Activated T-helper 2 cell treated with anti-CD3 and anti-CD28 coated beads, Interferon-gamma antibody, Interleukin-2, Interleukin-4, amounts not matched to agents 10 μg/mL and 5 μg/mL and 100 μg/mL, durations not matched to agents 14 hours and 24 hours and 36 hours (primary cell): ENCODE measurements at regions not wholly inside any gene's neighbourhood (a gene's known extent, or its start where the extent isn't known, plus 50 kb on each side); places are given as distances from the start of the nearest gene placed in this dataset.

Experiments
- DNase-seq: peaks from one replicate; pipeline ENCODE4 v3.0.0; 2021; ENCODE audit warnings: low spot score
- H3K27ac Mint-ChIP-seq: one replicate; pipeline ENCODE4 v1.8.0; 2021; ENCODE audit warnings: mixed read lengths
- H3K27me3 Mint-ChIP-seq: one replicate; pipeline ENCODE4 v1.8.0; 2021; ENCODE audit warnings: low read depth, mixed read lengths
- H3K36me3 Mint-ChIP-seq: one replicate; pipeline ENCODE4 v1.8.0; 2021; ENCODE audit warnings: low read depth, mixed read lengths
- H3K4me1 Mint-ChIP-seq: one replicate; pipeline ENCODE4 v1.8.0; 2021; ENCODE audit warnings: low read depth, mixed read lengths
- H3K4me3 Mint-ChIP-seq: one replicate; pipeline ENCODE4 v1.8.0; 2021; ENCODE audit warnings: low read depth, mild to moderate bottlenecking, moderate library complexity, mixed read lengths
- H3K9me3 Mint-ChIP-seq: one replicate; pipeline ENCODE4 v1.8.0; 2021; ENCODE audit warnings: mixed read lengths
- intact Hi-C: fragments of 100-400 bp; cut with micrococcal nuclease; formaldehyde crosslinking; loops from one replicate; pipeline ENCODE4 v1.15.1; 2023

GRCh38 chr7:38002689-38003088 is 82.2 kb downstream of the EPDR1 start:
- H3K36me3 Mint-ChIP-seq, result no peaks in the 10 kb centered on the region
- H3K27me3 Mint-ChIP-seq, result peaks cover 2% of the 10 kb centered on the region
- H3K9me3 Mint-ChIP-seq, result no peaks in the 10 kb centered on the region
- DNase-seq, result no peak
- H3K27ac Mint-ChIP-seq, result no peak overlapping the region
- intact Hi-C loops, result no loop called here
- H3K4me1 Mint-ChIP-seq, result no peaks in the 10 kb centered on the region
- H3K4me3 Mint-ChIP-seq, result no peak overlapping the region

GRCh38 chr7:38006559-38006958 is 86.1 kb downstream of the EPDR1 start:
- intact Hi-C loops, result no loop called here
- H3K9me3 Mint-ChIP-seq, result peaks cover 6% of the 10 kb centered on the region
- no peak overlapping the region for H3K4me3 Mint-ChIP-seq
- no peaks in the 10 kb centered on the region for H3K36me3 Mint-ChIP-seq
- no peak for DNase-seq
- H3K4me1 Mint-ChIP-seq, result no peaks in the 10 kb centered on the region
- H3K27ac Mint-ChIP-seq, result no peak overlapping the region
- peaks cover 2% of the 10 kb centered on the region for H3K27me3 Mint-ChIP-seq

GRCh38 chr7:38007096-38007495 is 86.7 kb downstream of the EPDR1 start:
- Mint-ChIP-seq H3K4me3 (no peak overlapping the region), H3K27ac (no peak overlapping the region), H3K9me3 (peaks cover 6% of the 10 kb centered on the region), H3K4me1 (no peaks in the 10 kb centered on the region), H3K36me3 (no peaks in the 10 kb centered on the region), H3K27me3 (peaks cover 2% of the 10 kb centered on the region)
- DNase-seq, result no peak
- intact Hi-C loops, result no loop called here

GRCh38 chr7:38013246-38013645 is 92.8 kb downstream of the EPDR1 start:
- Mint-ChIP-seq H3K4me1 (no peaks in the 10 kb centered on the region), H3K36me3 (no peaks in the 10 kb centered on the region), H3K9me3 (peaks cover 6% of the 10 kb centered on the region), H3K27me3 (no peaks in the 10 kb centered on the region), H3K27ac (no peak overlapping the region), H3K4me3 (no peak overlapping the region)
- DNase-seq, result no peak
- intact Hi-C loops, result no loop called here

GRCh38 chr7:38016567-38016966 is 96.1 kb downstream of the EPDR1 start:
- H3K9me3 Mint-ChIP-seq, result no peaks in the 10 kb centered on the region
- DNase-seq, result no peak
- no peak overlapping the region for H3K27ac Mint-ChIP-seq
- peaks cover 2% of the 10 kb centered on the region for H3K27me3 Mint-ChIP-seq
- intact Hi-C loops, result no loop called here
- H3K4me1 Mint-ChIP-seq, result no peaks in the 10 kb centered on the region
- H3K4me3 Mint-ChIP-seq, result no peak overlapping the region
- no peaks in the 10 kb centered on the region for H3K36me3 Mint-ChIP-seq

GRCh38 chr7:38017320-38017719 is 96.9 kb downstream of the EPDR1 start:
- Mint-ChIP-seq H3K4me3 (no peak overlapping the region), H3K27me3 (peaks cover 2% of the 10 kb centered on the region), H3K4me1 (no peaks in the 10 kb centered on the region), H3K27ac (no peak overlapping the region), H3K36me3 (no peaks in the 10 kb centered on the region), H3K9me3 (no peaks in the 10 kb centered on the region)
- DNase-seq, result no peak
- intact Hi-C loops, result no loop called here

- DNase-seq, result no peak
- no peak overlapping the region for H3K27ac Mint-ChIP-seq
Measured at GRCh38 chr7:38020121-38020785, 99.8 kb downstream of the EPDR1 start.

GRCh38 chr7:38021892-38022291 is 101.5 kb downstream of the EPDR1 start:
- H3K4me1 Mint-ChIP-seq, result no peaks in the 10 kb centered on the region
- no peak overlapping the region for H3K4me3 Mint-ChIP-seq
- no peaks in the 10 kb centered on the region for H3K36me3 Mint-ChIP-seq
- intact Hi-C loops, result no loop called here
- H3K27ac Mint-ChIP-seq, result no peak overlapping the region
- no peaks in the 10 kb centered on the region for H3K9me3 Mint-ChIP-seq
- no peak for DNase-seq
- H3K27me3 Mint-ChIP-seq, result peaks cover 2% of the 10 kb centered on the region

More at GRCh38 chr7:38020121-38020785, 99.8 kb downstream of the EPDR1 start:
- Mint-ChIP-seq H3K27me3 (peaks cover 2% of the 10 kb centered on the region), H3K9me3 (no peaks in the 10 kb centered on the region), H3K36me3 (no peaks in the 10 kb centered on the region), H3K4me1 (no peaks in the 10 kb centered on the region), H3K4me3 (no peak overlapping the region)
- intact Hi-C loops, result no loop called here

GRCh38 chr7:38025815-38026214 is 105.4 kb downstream of the EPDR1 start:
- H3K4me1 Mint-ChIP-seq, result no peaks in the 10 kb centered on the region
- intact Hi-C loops, result no loop called here
- no peaks in the 10 kb centered on the region for H3K27me3 Mint-ChIP-seq
- H3K4me3 Mint-ChIP-seq, result no peak overlapping the region
- H3K36me3 Mint-ChIP-seq, result no peaks in the 10 kb centered on the region
- H3K27ac Mint-ChIP-seq, result no peak overlapping the region
- DNase-seq, result no peak
- H3K9me3 Mint-ChIP-seq, result no peaks in the 10 kb centered on the region

- intact Hi-C loops, result no loop called here
- no peaks in the 10 kb centered on the region for H3K27me3 Mint-ChIP-seq
- no peaks in the 10 kb centered on the region for H3K9me3 Mint-ChIP-seq
Measured at GRCh38 chr7:38027884-38028455, 107.5 kb downstream of the EPDR1 start.

GRCh38 chr7:38034062-38034908 is 113.8 kb downstream of the EPDR1 start:
- intact Hi-C loops, result no loop called here
- H3K4me3 Mint-ChIP-seq, result no peak overlapping the region
- no peak overlapping the region for H3K27ac Mint-ChIP-seq
- no peaks in the 10 kb centered on the region for H3K27me3 Mint-ChIP-seq
- H3K36me3 Mint-ChIP-seq, result no peaks in the 10 kb centered on the region
- no peak for DNase-seq
- H3K9me3 Mint-ChIP-seq, result no peaks in the 10 kb centered on the region
- no peaks in the 10 kb centered on the region for H3K4me1 Mint-ChIP-seq

More at GRCh38 chr7:38027884-38028455, 107.5 kb downstream of the EPDR1 start:
- H3K4me3 Mint-ChIP-seq, result no peak overlapping the region
- no peaks in the 10 kb centered on the region for H3K36me3 Mint-ChIP-seq
- DNase-seq, result no peak
- H3K27ac Mint-ChIP-seq, result no peak overlapping the region
- H3K4me1 Mint-ChIP-seq, result no peaks in the 10 kb centered on the region

- Mint-ChIP-seq H3K4me3 (no peak overlapping the region), H3K27ac (no peak overlapping the region), H3K27me3 (no peaks in the 10 kb centered on the region), H3K9me3 (no peaks in the 10 kb centered on the region), H3K36me3 (no peaks in the 10 kb centered on the region), H3K4me1 (no peaks in the 10 kb centered on the region)
- no peak for DNase-seq
- intact Hi-C loops, result no loop called here
Measured at GRCh38 chr7:38040831-38041230, 120.4 kb downstream of the EPDR1 start.

- intact Hi-C loops, result no loop called here
Measured at GRCh38 chr7:38049679-38050078, 128.4 kb upstream of the STARD3NL start.

More at GRCh38 chr7:38049679-38050078, 128.4 kb upstream of the STARD3NL start:
- Mint-ChIP-seq H3K36me3 (no peaks in the 10 kb centered on the region), H3K27me3 (no peaks in the 10 kb centered on the region), H3K4me1 (no peaks in the 10 kb centered on the region), H3K4me3 (no peak overlapping the region), H3K27ac (no peak overlapping the region), H3K9me3 (no peaks in the 10 kb centered on the region)
- DNase-seq, result no peak
